ENCODE measurements at regions not wholly inside any gene's neighbourhood (a gene's known extent, or its start where the extent isn't known, plus 50 kb on each side); places are given as distances from the start of the nearest gene placed in this dataset.

GRCh38 chr17:70313086-70313852 lies 143.9 kb downstream of the KCNJ2 start:
- TF ChIP-seq, protein P1, sequence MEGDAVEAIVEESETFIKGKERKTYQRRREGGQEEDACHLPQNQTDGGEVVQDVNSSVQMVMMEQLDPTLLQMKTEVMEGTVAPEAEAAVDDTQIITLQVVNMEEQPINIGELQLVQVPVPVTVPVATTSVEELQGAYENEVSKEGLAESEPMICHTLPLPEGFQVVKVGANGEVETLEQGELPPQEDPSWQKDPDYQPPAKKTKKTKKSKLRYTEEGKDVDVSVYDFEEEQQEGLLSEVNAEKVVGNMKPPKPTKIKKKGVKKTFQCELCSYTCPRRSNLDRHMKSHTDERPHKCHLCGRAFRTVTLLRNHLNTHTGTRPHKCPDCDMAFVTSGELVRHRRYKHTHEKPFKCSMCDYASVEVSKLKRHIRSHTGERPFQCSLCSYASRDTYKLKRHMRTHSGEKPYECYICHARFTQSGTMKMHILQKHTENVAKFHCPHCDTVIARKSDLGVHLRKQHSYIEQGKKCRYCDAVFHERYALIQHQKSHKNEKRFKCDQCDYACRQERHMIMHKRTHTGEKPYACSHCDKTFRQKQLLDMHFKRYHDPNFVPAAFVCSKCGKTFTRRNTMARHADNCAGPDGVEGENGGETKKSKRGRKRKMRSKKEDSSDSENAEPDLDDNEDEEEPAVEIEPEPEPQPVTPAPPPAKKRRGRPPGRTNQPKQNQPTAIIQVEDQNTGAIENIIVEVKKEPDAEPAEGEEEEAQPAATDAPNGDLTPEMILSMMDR (IDR thresholded peaks at IDR 0.05), result no peak
- TF ChIP-seq POLR2A (IDR thresholded peaks at IDR 0.05), result no peak
